Inferior parietal cortex (tissue), 1 donor: ENCODE measurements at regions not wholly inside any gene's neighbourhood (a gene's known extent, or its start where the extent isn't known, plus 50 kb on each side); places are given as distances from the start of the nearest gene placed in this dataset.

Experiments
- DNase-seq: peaks from one replicate; pipeline ENCODE4 v3.0.0-alpha.2; 2016; ENCODE audit errors: extremely low spot score

DNA sequence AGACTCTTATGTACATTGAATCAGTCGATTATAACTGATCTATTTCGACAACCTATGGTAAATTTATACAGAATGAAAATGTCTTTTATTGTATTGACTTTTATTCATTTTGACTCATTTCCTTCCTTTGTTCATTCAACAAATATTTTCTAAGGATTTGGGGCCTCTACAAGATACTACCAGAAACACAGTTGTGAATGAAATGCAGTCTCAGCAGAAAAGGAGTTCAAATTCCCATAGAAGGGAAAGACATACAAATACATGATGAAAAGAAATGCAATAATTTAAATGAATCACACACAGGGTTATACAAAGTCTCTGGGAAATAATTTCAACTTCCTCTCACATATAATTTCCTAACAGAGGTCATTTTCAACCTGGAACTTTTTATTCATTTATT is 134.0 kb upstream of the SEMA3A start:
- no peak for DNase-seq

DNA sequence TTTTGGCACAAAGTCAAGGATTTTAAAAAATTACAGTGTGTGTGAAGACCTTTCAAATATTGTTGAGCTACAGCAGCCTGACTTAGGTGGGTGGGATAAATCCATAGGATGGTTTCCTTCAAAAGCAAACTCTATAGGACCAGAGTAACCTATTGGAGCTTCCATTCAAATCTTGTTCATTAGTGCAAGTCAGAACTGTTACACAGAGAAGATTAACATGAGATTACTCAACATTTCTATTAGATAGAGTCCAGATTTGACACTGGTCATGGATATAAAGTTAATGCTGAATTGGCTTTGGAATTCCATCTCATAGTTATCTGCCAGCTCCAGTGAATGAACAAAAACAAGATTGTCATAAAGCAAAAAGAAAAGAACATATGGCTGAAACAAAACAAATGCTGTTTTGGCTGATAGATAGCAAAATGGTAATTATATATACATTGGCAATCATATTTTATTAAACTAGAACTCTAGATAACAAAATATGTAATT is 129.6 kb upstream of the SEMA3A start:
- no peak for DNase-seq

DNA sequence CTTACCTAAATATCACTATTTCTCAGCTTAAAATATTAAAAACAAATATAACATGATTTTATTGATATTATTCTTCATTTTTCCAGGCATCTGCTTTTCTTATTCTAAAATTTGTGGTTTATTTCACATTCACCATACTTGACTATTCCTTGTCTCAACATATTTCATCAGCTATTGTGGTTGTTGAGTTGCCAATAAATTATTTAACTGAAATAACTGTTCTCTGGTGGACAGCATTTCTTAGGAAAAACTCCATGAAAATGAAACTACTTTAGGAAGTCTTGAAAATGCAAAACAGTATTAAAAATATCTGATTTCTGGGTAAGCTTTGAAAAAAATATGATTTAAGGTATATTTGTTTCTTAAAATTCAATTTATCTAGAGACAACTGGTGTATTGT is 122.9 kb upstream of the SEMA3A start:
- no peak for DNase-seq

DNA sequence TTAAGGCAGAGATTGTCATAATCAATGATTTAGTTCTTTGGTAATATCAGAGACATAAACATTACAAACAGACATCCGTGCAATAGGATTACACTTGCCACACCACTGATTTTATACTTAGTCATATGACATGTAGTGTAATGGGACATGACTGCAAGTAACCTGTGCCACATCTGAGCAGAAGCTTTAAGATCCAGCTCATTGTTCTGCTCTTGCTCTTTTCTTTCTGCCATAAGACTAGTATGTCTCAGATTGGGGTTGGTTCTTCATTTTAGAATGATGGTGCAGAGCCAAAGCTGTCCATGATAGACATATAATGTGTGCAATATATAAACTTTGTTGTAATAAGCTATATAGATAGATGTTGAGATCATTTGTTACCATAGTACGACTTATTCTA is 119.7 kb upstream of the SEMA3A start:
- no peak for DNase-seq

DNA sequence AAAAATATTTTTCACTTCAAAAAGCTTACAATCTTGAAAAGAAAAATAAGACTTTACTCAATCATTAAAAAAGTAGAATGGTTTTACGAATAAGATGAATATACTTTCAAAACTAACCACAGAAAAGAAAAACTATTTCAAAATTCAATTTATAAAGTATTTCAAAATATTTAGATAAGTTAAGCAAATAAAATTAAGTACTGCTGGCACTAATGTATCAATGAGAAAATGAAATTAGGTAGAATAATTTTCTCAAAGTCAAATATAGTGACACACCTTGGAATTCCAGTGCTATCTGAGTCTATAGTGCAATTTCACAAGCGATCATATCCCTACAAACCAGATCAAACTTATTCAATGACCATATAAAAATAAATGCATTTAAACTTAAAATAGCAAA is 109.8 kb upstream of the SEMA3A start:
- no peak for DNase-seq

DNA sequence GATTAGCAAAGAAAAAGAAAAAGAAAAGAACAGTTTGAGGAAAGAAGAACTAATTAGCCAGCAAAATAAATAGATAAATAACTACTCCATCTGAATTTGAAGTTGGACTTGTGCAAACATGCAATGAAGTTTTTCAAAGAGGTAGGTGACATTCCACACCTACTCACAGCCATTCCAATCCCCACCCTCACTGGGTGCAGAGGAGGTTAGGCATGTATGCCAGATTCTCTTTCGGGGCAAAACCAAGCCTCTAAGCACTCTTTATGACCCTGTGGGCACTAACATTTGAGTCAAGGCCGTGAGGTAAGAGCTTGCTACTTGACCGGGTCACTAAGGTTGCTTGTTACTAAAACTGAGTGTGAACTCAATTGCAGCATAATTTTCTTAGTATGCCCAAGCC is 108.4 kb upstream of the SEMA3A start:
- no peak for DNase-seq

DNA sequence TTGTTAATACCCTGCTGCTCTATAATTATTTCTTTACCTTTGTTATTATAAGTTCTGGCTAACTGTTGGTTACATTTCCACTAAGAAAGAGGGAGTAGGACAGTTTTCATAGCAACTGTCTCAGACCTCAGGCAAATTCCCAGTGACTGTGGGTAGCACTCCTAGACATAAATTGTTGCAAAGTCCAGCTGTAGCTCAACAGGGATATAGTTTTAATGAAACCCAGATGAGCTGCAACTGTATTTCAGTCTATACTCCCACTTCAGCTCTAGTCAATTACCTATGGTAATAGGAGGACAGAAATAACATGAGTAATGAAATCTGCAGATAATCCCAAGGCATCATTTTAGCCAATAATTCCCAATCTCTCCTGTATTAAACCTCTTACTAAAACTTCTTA is 103.0 kb upstream of the SEMA3A start:
- DNase-seq = no peak

DNA sequence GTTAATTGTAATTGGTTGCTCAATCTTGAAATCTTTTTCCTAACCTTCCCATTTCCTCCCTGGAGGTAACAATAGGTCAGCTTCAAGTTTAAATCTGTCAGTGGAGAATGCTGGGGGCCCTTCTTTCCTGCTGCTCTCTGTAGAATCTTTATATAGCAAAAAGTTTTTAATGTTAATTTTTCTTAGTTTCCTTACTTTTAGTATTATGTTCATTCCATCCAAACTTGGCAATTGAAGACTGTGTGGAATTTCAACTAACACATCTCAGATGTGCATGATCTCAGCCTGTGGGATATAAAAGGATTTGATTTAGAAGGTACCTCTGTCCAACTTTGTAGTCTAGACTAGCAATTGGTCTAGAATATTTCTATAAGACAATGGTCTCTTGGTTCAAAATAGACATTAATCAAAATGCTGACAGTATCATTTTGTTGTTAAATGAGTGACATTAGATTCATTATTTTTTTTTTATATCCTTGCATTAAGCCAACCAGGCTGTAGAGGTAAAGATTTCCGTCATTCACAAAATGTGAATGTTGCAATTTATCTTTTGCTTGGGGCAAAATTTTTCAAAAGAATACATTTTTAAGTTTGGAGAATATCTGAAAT is 100.4 kb upstream of the SEMA3A start:
- no peak for DNase-seq

DNA sequence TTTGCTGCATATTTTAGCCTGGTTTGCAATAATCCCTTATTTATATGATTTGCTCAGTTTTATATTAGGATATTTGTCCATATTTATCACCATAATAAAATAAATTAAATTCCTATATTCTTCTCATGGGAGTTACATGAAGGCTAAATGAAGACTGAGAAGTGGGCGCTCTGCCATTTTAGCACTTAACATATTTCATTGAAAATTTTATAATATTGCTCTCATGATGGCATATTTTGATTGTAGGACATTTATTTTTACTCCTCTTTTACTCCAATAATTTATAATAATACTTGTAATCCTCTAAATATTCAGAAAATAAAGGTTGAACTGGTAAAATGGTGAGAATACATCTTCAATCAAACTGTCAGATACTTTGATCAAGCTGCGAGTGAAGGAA is 99.8 kb upstream of the SEMA3A start:
- no peak for DNase-seq

DNA sequence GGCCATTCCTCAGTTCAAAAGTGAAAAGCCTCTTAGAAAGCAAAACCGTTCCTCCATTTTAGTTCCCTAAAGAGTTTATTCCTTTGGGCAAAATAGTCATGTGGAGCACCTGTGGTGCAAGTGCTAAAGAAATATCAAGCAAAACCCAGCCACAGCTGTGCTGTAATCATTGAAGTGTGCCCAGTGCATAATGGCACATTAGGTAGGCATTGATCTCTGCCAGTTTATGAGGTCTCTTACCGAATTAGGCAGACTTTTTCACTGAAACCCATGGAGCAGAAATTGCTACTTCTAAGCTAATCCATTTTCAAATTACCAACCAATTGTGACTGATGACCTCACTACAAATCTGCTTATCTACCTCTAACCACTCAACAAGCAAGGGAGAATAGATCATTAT is 97.2 kb upstream of the SEMA3A start:
- DNase-seq = no peak

DNA sequence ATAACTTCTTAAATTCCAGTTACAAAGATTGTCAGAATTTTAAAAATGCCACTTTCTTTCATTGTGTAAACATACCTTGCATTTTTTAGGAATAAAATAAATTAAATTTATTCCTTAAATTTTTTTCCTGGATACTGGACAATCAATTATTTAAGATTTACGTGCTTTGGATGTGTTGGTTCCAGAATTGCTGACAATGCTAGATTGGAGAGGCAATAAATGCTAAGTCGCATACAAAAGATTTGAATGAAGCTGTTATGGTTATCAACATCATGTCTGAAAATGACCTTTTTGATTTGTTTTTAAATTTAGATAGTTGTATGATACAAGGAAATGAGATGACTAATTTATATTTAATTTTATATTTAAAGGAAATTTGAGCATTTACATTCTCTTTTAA is 89.2 kb upstream of the SEMA3A start:
- no peak for DNase-seq

DNA sequence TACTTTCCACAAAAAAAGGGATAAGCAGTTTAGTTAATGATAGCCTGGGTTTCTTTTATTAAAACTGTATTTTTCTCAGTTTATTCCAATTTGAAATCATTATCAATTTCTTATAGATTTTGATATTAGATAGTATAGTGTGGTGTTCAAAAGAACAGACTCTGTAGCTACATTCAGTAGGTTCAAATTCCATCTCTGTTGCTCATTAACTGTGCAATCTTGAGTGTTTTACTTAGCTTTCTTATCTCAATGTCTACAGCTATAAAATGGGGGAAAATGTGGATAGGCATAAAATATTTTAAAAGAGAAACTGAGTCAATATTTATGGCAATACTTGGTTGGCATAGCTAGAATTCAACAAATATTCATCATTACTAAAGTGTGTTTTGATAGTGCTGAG is 86.9 kb upstream of the SEMA3A start:
- no peak for DNase-seq

DNA sequence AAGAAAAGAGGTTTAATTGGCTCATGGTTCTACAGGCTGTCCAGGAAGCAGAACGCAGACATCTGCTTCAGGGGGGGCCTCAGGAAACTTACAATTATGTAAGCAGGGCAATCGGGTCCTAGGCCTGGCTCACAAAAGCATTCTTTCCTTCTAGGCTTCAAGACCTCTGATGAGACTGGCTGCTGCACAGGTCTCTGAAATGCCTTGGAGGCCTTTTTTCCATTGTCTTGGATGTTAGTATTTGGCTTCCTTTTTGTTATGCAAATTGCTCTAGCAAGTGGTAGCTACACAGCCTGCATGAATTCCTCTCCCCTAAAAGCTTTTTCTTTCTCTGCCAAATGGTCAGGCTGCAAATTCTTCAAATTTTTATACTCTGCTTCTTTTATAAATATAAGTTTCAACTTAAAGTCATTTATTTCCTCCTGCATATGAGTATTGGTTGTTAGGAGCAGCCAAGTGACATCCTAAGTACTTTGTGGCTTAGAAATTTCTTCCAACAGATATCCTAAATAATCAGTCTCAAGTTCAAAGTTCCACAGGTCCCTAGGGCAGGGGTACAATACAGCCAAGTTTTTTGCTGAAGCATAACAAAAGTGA is 83.1 kb upstream of the SEMA3A start:
- DNase-seq = no peak

DNA sequence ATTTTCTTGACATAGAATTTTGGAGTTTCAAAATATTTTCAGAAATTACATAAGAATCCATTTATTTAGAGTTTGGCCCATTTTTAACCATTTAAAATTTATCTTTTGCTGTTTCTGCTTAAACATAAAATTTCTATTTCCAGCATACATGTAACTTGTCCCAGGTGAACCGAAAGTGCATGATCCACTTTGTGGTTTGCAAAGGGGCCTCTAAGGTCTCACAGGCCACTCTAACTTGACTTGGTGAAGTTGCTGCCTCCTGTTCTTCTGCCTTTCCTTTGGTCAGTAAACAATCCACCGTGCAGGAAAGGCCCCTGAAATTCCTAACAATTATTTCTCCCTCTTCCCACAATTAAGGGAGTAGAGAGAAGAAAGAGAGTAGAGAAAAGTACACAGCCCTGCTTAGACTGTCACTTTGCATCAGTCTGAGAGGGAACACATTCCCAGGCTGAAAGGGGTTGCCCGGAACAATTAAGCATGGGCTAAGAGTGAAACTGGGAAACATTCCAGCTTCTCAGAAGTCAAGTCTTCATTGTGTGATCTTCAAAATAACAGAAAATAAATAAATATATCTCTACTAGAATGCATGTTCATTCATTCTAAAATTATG is 79.5 kb upstream of the SEMA3A start:
- DNase-seq = no peak

DNA sequence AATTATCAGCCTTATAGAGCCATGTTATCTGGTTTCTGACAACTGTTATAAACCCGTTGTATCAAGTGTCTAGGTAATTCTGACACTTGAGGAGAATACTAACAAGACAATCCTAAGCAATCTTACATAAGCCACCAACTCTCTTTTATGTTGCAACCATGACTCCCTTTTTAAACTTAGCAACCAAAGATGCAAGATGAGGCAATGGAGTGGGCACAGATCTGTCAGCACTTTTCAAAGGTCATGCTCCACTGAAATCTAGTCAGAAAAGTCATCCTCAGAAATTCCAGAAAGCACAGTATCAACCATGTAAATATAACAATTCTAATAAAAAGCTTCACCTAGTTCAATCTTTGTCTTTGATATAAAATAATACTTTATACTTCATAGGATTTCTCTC is 77.0 kb upstream of the SEMA3A start:
- DNase-seq = no peak

DNA sequence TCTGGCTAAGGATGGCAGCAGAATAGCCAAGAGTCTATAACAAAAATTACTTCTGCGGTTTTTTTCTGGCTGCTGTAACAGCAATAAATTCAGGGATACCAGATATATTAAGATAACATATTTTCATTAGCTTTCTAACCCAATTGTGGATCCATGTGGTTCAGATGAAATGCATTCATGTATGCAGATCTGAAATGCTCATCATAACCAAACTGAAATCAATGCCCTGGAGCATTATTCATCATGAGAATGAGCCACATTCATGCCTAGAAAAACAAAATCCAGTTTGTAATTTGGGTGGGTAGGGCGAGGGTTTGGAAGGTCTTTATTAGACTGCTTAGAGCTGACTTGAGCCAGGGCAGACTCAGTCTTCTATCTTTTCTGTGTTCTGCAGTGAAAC is 69.8 kb upstream of the SEMA3A start:
- no peak for DNase-seq

DNA sequence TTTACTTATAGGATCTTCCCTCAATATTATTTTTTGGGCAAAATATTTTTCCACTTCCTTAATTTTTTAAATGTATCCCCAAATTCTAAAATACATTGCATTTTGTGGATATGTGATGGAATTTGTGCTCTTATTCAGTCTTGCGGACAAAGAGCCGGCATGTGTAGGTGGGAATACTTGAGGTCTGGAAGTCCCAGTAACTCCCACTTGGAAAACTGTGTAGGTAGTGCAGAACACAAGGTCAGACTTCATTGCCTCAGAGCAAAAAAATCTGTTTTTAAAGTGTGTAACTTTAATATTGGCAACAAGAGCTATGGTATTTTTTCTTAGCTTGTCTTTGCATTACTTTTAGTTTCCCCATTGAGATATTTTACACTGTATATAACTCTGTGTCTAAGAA is 68.5 kb upstream of the SEMA3A start:
- DNase-seq = no peak

DNA sequence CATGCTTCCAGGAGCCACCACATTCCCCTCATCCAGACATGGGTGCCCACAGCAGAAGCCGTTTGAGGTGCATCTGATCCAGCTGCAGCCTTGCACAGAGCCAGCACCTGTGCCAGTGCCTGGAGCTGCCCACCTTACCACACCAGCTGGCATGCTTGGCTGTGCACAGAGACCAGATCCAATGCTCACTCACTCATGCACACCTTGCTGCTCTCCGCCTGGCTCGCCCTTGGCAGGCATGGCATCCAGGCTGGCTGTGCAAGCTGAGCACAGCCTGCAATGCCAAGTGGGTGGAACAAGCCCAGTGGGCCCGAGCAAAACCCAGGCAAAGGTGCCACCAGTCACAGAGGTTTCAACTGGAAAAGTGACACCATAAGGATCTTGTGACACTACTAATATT is 66.9 kb upstream of the SEMA3A start:
- no peak for DNase-seq

DNA sequence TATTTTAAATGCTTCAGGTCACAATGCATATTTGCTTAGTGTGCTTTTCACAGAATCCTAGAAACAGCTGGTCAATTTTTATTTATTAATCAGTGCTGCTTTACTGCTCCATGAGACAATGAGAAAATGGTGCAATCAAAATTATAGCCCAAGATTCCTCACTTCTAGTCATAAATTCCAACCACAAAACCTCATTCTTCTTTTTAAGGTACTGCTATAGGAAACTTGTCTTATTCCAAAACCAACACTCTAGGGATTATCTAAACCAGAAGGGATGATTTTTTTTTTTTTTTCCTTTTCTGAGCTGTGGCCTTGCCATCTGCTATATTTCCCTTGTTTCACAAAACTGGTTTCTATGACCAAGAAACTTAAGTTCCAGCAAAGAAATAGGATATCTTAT is 64.0 kb upstream of the SEMA3A start:
- no peak for DNase-seq

DNA sequence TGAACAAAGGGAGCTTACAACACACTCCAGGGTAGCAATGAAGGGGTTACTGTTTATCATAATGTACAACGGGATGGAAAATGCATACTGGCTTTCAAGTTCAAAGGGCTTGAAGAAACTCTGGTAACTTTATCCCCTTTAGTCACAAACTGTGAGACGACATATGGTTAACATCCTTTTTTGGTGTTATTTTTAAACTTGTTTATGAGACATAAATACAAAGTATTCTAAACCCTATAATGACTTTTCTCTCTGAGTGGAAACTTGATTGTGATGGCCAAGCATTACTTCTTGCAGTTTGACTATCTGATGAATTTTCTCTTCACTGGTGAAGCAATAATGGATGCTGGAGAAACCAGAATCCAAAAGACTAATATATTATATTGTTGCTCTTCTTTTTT is 62.0 kb upstream of the SEMA3A start:
- DNase-seq = no peak

DNA sequence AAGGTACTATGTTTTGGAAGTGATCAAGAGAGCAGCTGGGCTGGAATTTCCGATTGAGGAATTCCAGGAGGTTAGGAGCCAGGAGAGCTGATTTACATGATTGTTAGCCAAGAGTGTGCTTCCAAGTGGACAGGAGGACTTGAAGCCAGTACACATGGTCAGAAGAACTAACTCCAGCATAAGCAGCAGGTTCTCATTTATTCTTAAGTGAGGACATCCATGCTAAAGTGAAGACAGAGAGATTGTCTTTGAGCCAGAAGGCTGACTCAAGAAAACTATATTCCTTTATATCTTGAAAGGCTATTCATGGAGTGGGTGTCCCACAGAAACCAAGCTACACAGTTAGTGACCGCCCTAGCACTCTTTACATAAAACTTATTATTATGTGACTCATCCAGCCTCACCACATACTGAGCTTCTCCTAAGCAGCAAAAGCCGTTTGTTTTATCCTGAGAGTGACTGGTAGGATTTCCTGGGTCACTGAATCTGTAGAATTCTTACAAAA is 56.7 kb upstream of the SEMA3A start:
- DNase-seq = no peak

DNA sequence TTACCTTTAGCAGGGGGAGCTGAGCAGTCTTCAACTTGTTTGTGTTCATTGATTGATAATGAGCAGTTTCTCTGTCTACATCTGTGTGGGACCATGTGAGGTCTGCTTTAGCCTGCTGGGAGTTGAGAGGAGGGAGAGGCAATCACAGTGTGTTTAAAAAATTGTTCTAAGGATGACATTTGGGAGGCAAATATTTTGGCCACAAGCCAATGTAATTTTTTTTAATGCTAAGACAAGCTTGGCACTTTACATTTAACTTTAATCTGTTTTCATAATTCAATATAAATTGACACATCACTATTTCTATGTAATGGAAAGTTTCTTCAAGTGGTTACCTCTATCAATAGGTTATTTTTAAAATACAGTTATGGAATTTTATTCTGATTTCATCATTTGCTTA is 55.9 kb upstream of the SEMA3A start:
- DNase-seq = no peak

DNA sequence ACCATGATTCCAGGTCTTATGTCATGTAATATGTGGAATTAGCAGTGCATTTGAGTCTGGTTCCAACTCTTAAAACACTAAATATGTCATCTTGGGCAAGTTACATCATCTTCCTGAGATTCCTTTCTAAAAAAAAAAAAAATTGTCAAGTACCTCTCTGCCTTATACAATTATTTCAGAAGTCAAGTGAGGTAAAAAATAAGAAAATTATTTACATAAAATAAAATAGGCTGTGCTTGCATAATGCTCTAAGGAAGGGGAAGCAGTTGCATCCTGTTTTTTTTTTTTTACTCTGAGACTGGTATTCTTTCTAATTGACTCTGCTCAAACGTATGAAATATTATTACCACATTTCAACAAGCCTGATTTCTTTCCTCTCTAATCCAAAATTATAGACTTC is 55.1 kb upstream of the SEMA3A start:
- no peak for DNase-seq

DNA sequence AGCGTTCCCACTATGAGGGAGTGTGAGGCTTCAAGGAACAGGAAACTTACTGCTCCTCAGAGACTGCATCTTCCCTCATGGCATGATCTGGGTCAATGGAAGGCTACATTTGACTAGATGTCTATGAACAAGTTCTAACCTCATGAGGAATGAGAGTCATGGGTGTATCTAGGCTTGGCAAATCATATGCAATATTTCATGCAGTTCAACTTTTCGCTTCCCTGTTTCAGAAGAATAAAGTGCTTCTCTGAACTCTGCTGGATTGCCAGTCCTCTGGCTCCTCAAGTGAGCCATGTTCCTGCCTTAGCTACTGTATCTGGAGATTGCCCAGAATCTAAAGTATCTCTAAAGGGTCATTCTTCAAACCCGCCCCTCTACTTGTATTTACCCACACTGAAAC is 54.3 kb upstream of the SEMA3A start:
- no peak for DNase-seq
